Forelimb muscle (tissue), 1 donor: ENCODE measurements at regions not wholly inside any gene's neighbourhood (a gene's known extent, or its start where the extent isn't known, plus 50 kb on each side); places are given as distances from the start of the nearest gene placed in this dataset.
A peak's percentile ranks its signal among the peaks of the same experiment; 100 is the strongest.
"Not testable (repeated sequence)": the region's sequence is repeated elsewhere in the genome, so short reads cannot be mapped to it uniquely, and the experiment has no call there.

Source experiments
- DNase-seq: peaks from one replicate; pipeline ENCODE4 v3.0.0-alpha.2; 2013; ENCODE audit warnings: low read depth

GRCh38 chr6:74199215-74199915 lies 503.4 kb downstream of the CD109 start:
- DNase-seq = no peak

GRCh38 chr6:74197310-74197709 lies 501.3 kb downstream of the CD109 start:
- no peak for DNase-seq

- no peak for DNase-seq
Observed at GRCh38 chr6:74187811-74188210, 491.8 kb downstream of the CD109 start.

GRCh38 chr6:74182992-74183391 lies 487.0 kb downstream of the CD109 start:
- DNase-seq = no peak

- DNase-seq = no peak
Observed at GRCh38 chr6:74181471-74181870, 485.5 kb downstream of the CD109 start.

- DNase-seq = no peak
Observed at GRCh38 chr6:74177506-74177905, 481.5 kb downstream of the CD109 start.

GRCh38 chr6:74170550-74170949 lies 474.5 kb downstream of the CD109 start:
- DNase-seq = not testable (repeated sequence)

GRCh38 chr6:74170118-74170517 lies 474.1 kb downstream of the CD109 start:
- DNase-seq = no peak

- DNase-seq = peak; percentile 11
Observed at GRCh38 chr6:74167976-74168375, 472.0 kb downstream of the CD109 start.

- no peak for DNase-seq
Observed at GRCh38 chr6:74167511-74167910, 471.5 kb downstream of the CD109 start.

- DNase-seq = no peak
Observed at GRCh38 chr6:74166849-74167248, 470.8 kb downstream of the CD109 start.

GRCh38 chr6:74161380-74161779 lies 465.4 kb downstream of the CD109 start:
- DNase-seq = no peak

GRCh38 chr6:74152096-74152675 lies 456.2 kb downstream of the CD109 start:
- DNase-seq = peak; percentile 70

GRCh38 chr6:74145931-74146330 lies 449.9 kb downstream of the CD109 start:
- DNase-seq = no peak

- DNase-seq = no peak
Observed at GRCh38 chr6:74137911-74138310, 441.9 kb downstream of the CD109 start.

- no peak for DNase-seq
Observed at GRCh38 chr6:74134327-74134726, 438.3 kb downstream of the CD109 start.

GRCh38 chr6:74133073-74133472 lies 437.1 kb downstream of the CD109 start:
- DNase-seq = no peak

- no peak for DNase-seq
Observed at GRCh38 chr6:74130641-74131040, 434.6 kb downstream of the CD109 start.

- DNase-seq = no peak
Observed at GRCh38 chr6:74128536-74128935, 432.5 kb downstream of the CD109 start.

- DNase-seq = no peak
Observed at GRCh38 chr6:74117113-74117512, 421.1 kb downstream of the CD109 start.

GRCh38 chr6:74115674-74116073 lies 419.7 kb downstream of the CD109 start:
- DNase-seq = no peak

GRCh38 chr6:74114428-74114827 lies 418.4 kb downstream of the CD109 start:
- DNase-seq = no peak

GRCh38 chr6:74113901-74114300 lies 417.9 kb downstream of the CD109 start:
- no peak for DNase-seq

- no peak for DNase-seq
Observed at GRCh38 chr6:74103417-74103816, 407.4 kb downstream of the CD109 start.
